HG03175 (cell line): ENCODE measurements at regions not wholly inside any gene's neighbourhood (a gene's known extent, or its start where the extent isn't known, plus 50 kb on each side); places are given as distances from the start of the nearest gene placed in this dataset.
A peak's percentile ranks its signal among the peaks of the same experiment; 100 is the strongest.
"Not testable (repeated sequence)": the region's sequence is repeated elsewhere in the genome, so short reads cannot be mapped to it uniquely, and the experiment has no call there.

Source experiments
- ATAC-seq: cut with Tn5 transposase; IDR thresholded peaks from one replicate; pipeline ENCODE4 v1.9.1; 2021; ENCODE audit warnings: mild to moderate bottlenecking, moderate library complexity; ENCODE audit not compliant: unreplicated experiment

GRCh38 chr6:144746902-144747469 is 461.9 kb downstream of the UTRN start:
- no peak for ATAC-seq

GRCh38 chr6:144749263-144749662 is 464.1 kb downstream of the UTRN start:
- no peak for ATAC-seq

- ATAC-seq: peak; percentile 91
Measured at GRCh38 chr6:144753023-144753705, 468.0 kb downstream of the UTRN start.

- ATAC-seq: no peak
Measured at GRCh38 chr6:144756469-144756868, 471.3 kb downstream of the UTRN start.

GRCh38 chr6:144757299-144757698 is 472.2 kb downstream of the UTRN start:
- ATAC-seq: no peak

GRCh38 chr6:144757730-144758129 is 472.6 kb downstream of the UTRN start:
- no peak for ATAC-seq

- no peak for ATAC-seq
Measured at GRCh38 chr6:144758602-144759001, 473.5 kb downstream of the UTRN start.

GRCh38 chr6:144762469-144762868 is 477.3 kb downstream of the UTRN start:
- no peak for ATAC-seq

GRCh38 chr6:144767051-144767450 is 481.9 kb downstream of the UTRN start:
- ATAC-seq: no peak

GRCh38 chr6:144768551-144769075 is 483.5 kb downstream of the UTRN start:
- ATAC-seq: no peak

- ATAC-seq: no peak
Measured at GRCh38 chr6:144769142-144769541, 484.0 kb downstream of the UTRN start.

- no peak for ATAC-seq
Measured at GRCh38 chr6:144776031-144776819, 491.1 kb downstream of the UTRN start.

GRCh38 chr6:144777249-144777648 is 492.1 kb downstream of the UTRN start:
- ATAC-seq: no peak

GRCh38 chr6:144778056-144778455 is 492.9 kb downstream of the UTRN start:
- no peak for ATAC-seq

GRCh38 chr6:144778773-144779492 is 493.8 kb downstream of the UTRN start:
- no peak for ATAC-seq

- no peak for ATAC-seq
Measured at GRCh38 chr6:144781836-144782235, 496.7 kb downstream of the UTRN start.

- no peak for ATAC-seq
Measured at GRCh38 chr6:144782634-144783033, 497.5 kb downstream of the UTRN start.

- no peak for ATAC-seq
Measured at GRCh38 chr6:144785056-144785455, 499.9 kb downstream of the UTRN start.

GRCh38 chr6:144786825-144787224 is 501.7 kb downstream of the UTRN start:
- ATAC-seq: no peak

- ATAC-seq: no peak
Measured at GRCh38 chr6:144793744-144794143, 508.6 kb downstream of the UTRN start.

- ATAC-seq: not testable (repeated sequence)
Measured at GRCh38 chr6:144795022-144795421, 509.9 kb downstream of the UTRN start.
